ENCODE measurements at regions not wholly inside any gene's neighbourhood (a gene's known extent, or its start where the extent isn't known, plus 50 kb on each side); places are given as distances from the start of the nearest gene placed in this dataset.
"Not testable (repeated sequence)": the region's sequence is repeated elsewhere in the genome, so short reads cannot be mapped to it uniquely, and the experiment has no call there.

DNA sequence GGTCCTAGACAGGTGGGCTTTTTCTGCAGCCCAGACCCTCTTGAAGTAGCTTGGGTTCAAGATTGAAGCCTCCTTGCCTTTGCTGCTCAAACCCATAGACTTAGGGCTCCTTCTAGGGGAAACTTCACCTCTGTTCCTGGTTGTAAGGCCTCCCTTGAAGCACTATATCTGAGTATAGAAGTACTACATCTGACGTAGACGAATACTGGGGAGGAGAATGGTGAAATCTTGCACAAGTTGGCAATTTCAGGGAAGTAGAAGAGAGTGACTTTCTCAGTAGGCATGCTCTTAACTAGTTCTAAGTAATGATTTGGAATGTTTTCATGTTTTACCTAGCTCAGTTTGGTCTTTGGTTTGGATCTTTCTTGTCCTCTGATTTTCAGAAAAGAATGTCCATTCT is 71.7 kb upstream of the ZNG1B start:
- not testable (repeated sequence) for H3K9me3 ChIP-seq (ENCODE audit: control insufficient read depth, low read length); H3K27me3 ChIP-seq (ENCODE audit: control insufficient read depth, insufficient read depth); DNase-seq; H3K4me1 ChIP-seq (ENCODE audit: control insufficient read depth, insufficient read depth, low read length); H3K27ac ChIP-seq (ENCODE audit: low read length); H3K4me3 ChIP-seq (ENCODE audit: low read length); ATAC-seq
- intact Hi-C loops (cut with DNase I): loop anchor here in 1 of 4 donors (5.0 kb wide), 1 partner anchor 163 kb away; no protein-coding TSS in a partner anchor
- 83% methylated on average over 2 of the region's 2 CpGs for WGBS

DNA sequence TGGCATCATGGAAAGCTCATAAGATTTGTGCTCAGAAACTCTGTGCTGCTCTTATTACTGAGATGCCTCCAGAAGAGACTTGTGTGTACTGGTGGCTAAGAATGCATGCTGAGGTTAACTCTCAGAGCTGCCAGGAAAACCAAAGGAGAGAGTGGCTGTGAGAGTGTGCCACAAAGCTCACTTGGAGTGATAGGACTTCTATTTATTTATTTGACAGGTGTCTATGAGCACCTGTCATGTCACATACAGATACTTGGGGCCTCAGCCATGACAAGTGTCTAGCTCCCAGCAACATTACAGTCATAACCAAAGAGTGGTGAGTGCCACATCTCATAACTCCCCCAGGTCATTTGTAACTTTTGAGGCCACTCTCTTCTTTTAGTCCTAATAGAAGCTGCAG is 72.2 kb upstream of the ZNG1B start:
- not testable (repeated sequence) for H3K27ac ChIP-seq (ENCODE audit: low read length); H3K9me3 ChIP-seq (ENCODE audit: control insufficient read depth, low read length); ATAC-seq; H3K4me3 ChIP-seq (ENCODE audit: low read length); DNase-seq; H3K4me1 ChIP-seq (ENCODE audit: control insufficient read depth, insufficient read depth, low read length); H3K27me3 ChIP-seq (ENCODE audit: control insufficient read depth, insufficient read depth)
- intact Hi-C loops (cut with DNase I): loop anchor here in 1 of 4 donors (5.0 kb wide), 1 partner anchor 163 kb away; no protein-coding TSS in a partner anchor

DNA sequence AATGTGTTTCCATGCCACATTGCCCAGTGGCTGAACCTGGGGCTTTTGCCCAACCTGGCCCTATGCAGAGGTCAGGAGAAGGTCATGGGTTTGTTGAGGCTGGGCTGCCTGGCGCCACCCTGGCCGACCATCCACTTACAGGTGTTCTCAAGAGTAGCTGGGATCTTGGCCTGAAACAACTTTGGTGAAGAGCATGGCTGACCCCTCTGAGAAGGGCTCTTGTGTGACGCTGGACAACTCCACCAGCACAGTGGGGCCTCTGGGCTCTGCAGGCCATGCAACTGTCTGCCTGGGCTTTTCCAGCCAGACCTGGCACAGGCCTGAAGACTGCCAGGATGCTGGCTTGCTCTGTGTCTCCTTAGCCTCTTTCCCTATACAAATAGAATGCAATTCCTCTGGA is 76.4 kb upstream of the ZNG1B start:
- H3K27ac ChIP-seq (ENCODE audit: low read length): no peak overlapping the region
- WGBS: 91% methylated on average over 3 of the region's 3 CpGs
- no peaks in the 10 kb centered on the region for H3K27me3 ChIP-seq (ENCODE audit: control insufficient read depth, insufficient read depth)
- ATAC-seq (no peak), DNase-seq (no peak)
- no peaks in the 10 kb centered on the region for H3K9me3 ChIP-seq (ENCODE audit: control insufficient read depth, low read length)
- H3K4me3 ChIP-seq (ENCODE audit: low read length): no peak overlapping the region
- no peaks in the 10 kb centered on the region for H3K4me1 ChIP-seq (ENCODE audit: control insufficient read depth, insufficient read depth, low read length)
- intact Hi-C loops (cut with DNase I): no loop called here

DNA sequence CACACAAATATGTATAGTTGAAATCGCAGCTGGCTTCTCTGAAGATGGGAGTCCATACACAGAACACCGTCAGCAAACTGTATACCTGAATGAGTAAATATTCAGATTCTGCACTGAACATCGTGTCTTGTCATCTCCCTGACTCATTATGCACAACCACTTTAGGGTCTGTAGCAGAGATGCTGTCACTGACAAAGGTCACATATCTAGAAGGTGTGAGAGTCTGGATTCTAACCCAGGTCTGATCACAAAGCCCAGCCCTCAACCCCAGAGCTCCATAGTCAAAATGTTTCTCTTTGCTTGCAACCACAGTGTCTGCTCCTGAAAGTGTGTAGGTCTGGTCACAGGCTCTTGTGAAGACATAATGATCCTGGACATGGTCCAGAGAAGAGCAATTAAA is 78.3 kb upstream of the PAX8 start:
- 89% methylated on average over 3 of the region's 3 CpGs for WGBS

DNA sequence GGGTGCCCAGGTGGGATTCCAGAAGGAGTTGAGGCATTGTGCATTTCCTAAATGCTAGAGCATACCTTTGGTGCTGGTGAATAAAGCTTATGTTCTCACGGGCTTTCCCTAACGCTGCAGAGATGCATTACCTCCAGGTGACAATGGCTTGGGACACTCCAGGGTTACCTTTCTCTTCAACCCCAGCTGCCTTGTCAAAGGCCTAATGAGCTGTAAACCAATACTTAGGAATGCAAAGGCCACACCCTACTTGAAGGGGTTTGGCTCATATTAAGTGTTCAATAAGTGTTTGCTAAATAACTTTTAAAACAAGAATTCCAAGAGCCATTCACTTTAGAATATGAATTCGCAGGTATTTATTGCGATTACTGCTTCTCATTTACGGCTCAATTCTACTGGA is 77.6 kb upstream of the PAX8 start:
- intact Hi-C loops (cut with DNase I); H3K4me1 ChIP-seq (ENCODE audit: control insufficient read depth, insufficient read depth, low read length); H3K9me3 ChIP-seq (ENCODE audit: control insufficient read depth, low read length); H3K27ac ChIP-seq (ENCODE audit: low read length); ATAC-seq; H3K27me3 ChIP-seq (ENCODE audit: control insufficient read depth, insufficient read depth); DNase-seq; H3K4me3 ChIP-seq (ENCODE audit: low read length): not testable (repeated sequence)
- WGBS: 96% methylated on average over 5 of the region's 5 CpGs

More for the DNA sequence above, 78.3 kb upstream of the PAX8 start:
- ATAC-seq: no peak
- DNase-seq: no peak
- Histone ChIP-seq H3K27me3 (ENCODE audit: control insufficient read depth, insufficient read depth) (no peaks in the 10 kb centered on the region), H3K4me3 (ENCODE audit: low read length) (no peak overlapping the region), H3K9me3 (ENCODE audit: control insufficient read depth, low read length) (no peaks in the 10 kb centered on the region), H3K4me1 (ENCODE audit: control insufficient read depth, insufficient read depth, low read length) (no peaks in the 10 kb centered on the region), H3K27ac (ENCODE audit: low read length) (no peak overlapping the region)
- intact Hi-C loops (cut with DNase I): no loop called here

DNA sequence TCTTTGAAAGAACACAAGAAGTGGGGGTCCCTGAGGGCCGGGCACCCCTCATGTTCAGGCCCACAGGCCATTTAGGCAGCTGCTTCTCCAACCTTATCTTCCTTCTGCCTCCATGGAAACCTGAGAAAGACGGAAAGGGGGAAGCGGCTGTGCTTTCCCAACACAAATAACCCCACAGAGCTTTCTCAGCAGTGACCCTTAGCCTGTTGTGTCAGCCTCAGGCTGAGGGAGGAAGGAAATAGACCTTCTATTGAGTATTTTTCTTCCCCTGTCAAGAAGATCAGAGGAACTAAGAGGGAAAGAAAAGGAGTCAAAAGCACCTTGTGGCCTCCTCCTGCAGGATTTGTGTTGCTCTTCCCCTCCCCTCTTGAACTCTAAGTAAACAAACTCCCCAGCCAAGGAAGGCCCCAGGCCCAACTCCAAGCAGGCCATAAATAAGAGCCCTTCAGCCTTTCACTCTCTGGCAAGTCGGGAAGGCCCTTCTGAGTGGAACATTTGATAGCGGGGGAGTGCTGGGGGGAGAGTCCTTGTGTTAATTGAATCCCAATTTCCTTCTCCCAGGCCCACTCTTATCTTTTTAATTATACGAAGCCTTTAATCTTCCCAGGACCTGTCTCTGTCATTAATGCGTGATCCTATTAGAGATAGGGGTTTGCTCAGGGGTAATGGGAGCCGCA is 76.8 kb upstream of the PAX8 start:
- H3K4me3 ChIP-seq (ENCODE audit: low read length); H3K9me3 ChIP-seq (ENCODE audit: control insufficient read depth, low read length); H3K27me3 ChIP-seq (ENCODE audit: control insufficient read depth, insufficient read depth); ATAC-seq; H3K4me1 ChIP-seq (ENCODE audit: control insufficient read depth, insufficient read depth, low read length); intact Hi-C loops (cut with DNase I); H3K27ac ChIP-seq (ENCODE audit: low read length); DNase-seq: not testable (repeated sequence)
- 64% methylated on average over 8 of the region's 8 CpGs for WGBS

DNA sequence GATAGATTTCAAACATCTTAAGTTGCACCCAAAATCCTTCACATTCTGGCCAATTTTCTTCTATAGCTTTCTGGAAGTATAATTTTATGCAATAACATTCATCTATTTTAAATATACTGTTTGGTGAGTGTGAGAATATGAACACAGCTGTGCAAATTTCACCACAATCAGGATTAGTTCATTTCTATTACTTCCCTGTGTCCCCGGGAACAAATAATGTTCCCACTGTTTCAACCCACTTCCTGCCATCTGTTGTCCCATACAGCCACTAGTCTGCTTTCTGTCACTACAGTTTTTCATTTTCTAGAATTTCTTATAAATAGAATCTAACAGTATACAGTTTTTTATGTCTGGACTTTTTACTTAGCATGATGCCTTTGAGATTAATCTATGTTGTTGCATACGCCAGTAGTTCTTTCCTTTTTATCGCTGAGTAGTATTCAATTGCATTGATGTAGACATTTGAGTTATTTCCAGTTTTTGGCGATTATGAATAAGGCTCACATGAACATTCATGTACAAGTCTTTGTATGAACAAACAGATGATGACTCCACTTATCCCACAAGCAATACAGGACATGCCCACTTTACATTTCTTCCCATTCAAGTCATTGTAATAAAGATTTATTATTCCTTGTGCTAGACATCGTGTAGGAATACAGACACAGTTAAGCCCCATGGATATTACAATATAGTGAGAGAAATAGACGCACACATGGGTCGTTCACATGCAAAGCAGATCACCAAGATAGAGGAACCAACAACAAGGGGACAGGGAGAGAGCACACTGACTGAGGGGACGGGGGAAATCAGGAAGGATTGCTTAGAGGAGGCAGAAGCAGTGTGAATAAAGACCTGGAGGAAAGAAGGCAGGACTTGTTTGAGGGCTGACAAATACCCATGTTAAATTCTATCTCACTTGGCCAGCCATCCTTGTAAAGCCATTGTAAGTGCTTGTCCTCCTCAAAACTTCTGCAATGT is 72.9 kb upstream of the PAX8 start:
- no peak overlapping the region for H3K27ac ChIP-seq (ENCODE audit: low read length)
- 75% methylated on average over 8 of the region's 8 CpGs for WGBS
- H3K4me1 ChIP-seq (ENCODE audit: control insufficient read depth, insufficient read depth, low read length): no peaks in the 10 kb centered on the region
- intact Hi-C loops (cut with DNase I): no loop called here
- ATAC-seq: no peak
- DNase-seq: no peak
- no peaks in the 10 kb centered on the region for H3K9me3 ChIP-seq (ENCODE audit: control insufficient read depth, low read length)
- no peak overlapping the region for H3K4me3 ChIP-seq (ENCODE audit: low read length)
- H3K27me3 ChIP-seq (ENCODE audit: control insufficient read depth, insufficient read depth): no peaks in the 10 kb centered on the region

DNA sequence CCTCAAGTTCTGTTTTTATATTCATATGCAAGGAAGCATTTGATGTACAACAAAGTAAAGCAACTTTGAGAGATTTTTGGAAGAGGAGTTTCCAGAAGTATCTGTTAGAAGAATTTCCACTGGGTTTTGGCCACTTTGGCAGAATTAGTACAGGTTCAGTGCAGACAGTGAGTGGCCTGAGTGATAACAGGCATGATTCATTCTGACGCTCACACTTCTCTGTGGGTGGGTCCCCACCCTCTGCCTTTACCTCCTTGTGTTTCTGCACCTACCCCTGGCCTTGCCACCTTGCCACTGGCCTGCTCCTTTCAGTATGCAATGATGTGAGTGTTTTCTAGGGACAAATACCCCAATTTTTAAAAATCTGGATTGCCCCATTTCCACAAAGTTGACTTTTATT is 65.1 kb upstream of the PAX8 start:
- DNase-seq; H3K27me3 ChIP-seq (ENCODE audit: control insufficient read depth, insufficient read depth); H3K4me3 ChIP-seq (ENCODE audit: low read length); intact Hi-C loops (cut with DNase I); H3K4me1 ChIP-seq (ENCODE audit: control insufficient read depth, insufficient read depth, low read length); ATAC-seq; H3K27ac ChIP-seq (ENCODE audit: low read length); H3K9me3 ChIP-seq (ENCODE audit: control insufficient read depth, low read length): not testable (repeated sequence)
- 67% methylated on average over 1 of the region's 1 CpG for WGBS

DNA sequence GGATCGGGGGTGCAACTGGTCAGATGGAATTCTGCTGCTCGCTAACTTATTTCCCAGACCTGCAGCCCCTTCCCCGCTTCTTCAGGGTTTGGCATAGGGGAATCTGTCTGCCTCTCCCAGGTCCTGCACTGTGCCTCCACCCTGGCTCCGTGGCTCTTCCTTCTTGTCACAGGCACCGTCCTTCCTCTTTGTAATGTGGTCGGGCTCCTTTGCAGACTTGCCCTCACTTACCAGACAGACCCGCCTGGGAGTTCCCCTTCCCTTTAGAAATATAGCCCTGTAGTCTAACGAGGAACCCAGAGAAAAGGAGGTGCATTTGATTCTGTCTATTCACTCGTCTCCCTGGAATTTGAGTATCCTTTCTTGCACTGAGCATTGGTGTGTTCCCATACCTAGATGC is 63.9 kb upstream of the PAX8 start:
- H3K27me3 ChIP-seq (ENCODE audit: control insufficient read depth, insufficient read depth): no peaks in the 10 kb centered on the region
- intact Hi-C loops (cut with DNase I): no loop called here
- H3K4me1 ChIP-seq (ENCODE audit: control insufficient read depth, insufficient read depth, low read length): peaks cover 7% of the 10 kb centered on the region
- H3K4me3 ChIP-seq (ENCODE audit: low read length): no peak overlapping the region
- no peak for DNase-seq
- 56% methylated on average over 9 of the region's 9 CpGs for WGBS
- no peak for ATAC-seq
- no peaks in the 10 kb centered on the region for H3K9me3 ChIP-seq (ENCODE audit: control insufficient read depth, low read length)
- no peak overlapping the region for H3K27ac ChIP-seq (ENCODE audit: low read length)

DNA sequence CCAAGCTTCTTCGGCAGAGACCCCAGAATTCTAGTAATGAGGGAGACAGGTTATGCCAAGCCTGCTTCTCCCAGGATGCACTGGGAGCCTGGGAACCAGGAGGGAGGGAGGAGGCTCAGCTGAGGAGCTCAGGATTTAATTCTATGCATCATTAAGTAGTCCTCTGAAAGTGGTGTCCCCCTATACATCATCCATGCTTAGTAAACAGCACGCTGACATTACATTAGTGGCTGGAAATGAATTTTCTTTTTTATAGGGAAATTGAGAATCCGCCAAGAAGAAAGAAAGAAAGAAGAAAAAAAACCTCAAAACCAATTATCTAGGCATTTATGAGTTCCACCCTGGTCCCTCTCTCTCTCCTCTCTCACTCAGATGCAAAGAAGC is 63.1 kb upstream of the PAX8 start:
- H3K4me3 ChIP-seq (ENCODE audit: low read length); H3K4me1 ChIP-seq (ENCODE audit: control insufficient read depth, insufficient read depth, low read length); H3K27me3 ChIP-seq (ENCODE audit: control insufficient read depth, insufficient read depth); DNase-seq; intact Hi-C loops (cut with DNase I); ATAC-seq; H3K27ac ChIP-seq (ENCODE audit: low read length); H3K9me3 ChIP-seq (ENCODE audit: control insufficient read depth, low read length): not testable (repeated sequence)
- 74% methylated on average over 3 of the region's 3 CpGs for WGBS

DNA sequence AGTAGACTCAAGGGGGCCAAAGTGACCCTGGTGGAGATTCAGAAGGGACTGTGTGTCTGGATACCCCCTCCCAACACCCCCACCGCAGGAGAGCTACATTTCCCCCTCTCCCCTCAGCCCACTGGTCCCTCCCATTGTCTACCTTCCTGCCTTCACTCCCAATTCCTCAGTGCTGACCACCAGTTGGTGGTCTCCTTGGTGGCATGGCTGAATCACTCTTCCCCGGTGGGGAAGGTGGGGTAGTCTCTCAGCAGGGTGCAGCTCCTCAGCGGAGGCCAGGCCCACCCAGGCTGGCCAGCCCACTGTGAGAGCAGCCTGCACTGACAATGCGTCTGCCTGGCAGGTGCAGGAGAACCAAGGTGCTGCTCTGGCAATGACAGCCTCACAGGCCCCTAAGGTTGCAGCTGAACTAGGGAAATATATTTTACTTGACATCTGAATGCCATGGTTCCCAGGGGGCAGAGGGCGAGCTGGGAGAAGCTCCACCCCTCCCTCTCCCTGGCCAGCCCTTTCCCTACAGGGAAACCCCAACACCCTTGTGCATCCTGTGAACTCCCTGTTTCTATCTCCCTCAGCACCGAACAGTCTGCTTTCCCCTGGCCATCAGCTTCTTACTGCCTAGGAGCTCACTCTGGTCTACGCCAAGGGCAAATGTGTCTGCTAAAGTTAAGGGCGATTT is 62.6 kb upstream of the PAX8 start:
- peaks cover 11% of the 10 kb centered on the region for H3K4me1 ChIP-seq (ENCODE audit: control insufficient read depth, insufficient read depth, low read length)
- H3K9me3 ChIP-seq (ENCODE audit: control insufficient read depth, low read length): no peaks in the 10 kb centered on the region
- no peak overlapping the region for H3K4me3 ChIP-seq (ENCODE audit: low read length)
- intact Hi-C loops (cut with DNase I): no loop called here
- WGBS: 57% methylated on average over 8 of the region's 8 CpGs
- DNase-seq (no peak), ATAC-seq (no peak)
- H3K27ac ChIP-seq (ENCODE audit: low read length): no peak overlapping the region
- H3K27me3 ChIP-seq (ENCODE audit: control insufficient read depth, insufficient read depth): no peaks in the 10 kb centered on the region

Measured in right cardiac atrium (tissue), 5 donors.